HepG2 (cell line): ENCODE measurements at regions not wholly inside any gene's neighbourhood (a gene's known extent, or its start where the extent isn't known, plus 50 kb on each side); places are given as distances from the start of the nearest gene placed in this dataset.

Experiments
- ATAC-seq: fragments of 200-7000 bp; cut with Tn5 transposase; 3 replicates; pipeline ENCODE4 v1.9.1; 2020; ENCODE audit warnings: mild to moderate bottlenecking, moderate library complexity
- BruUV-seq: library from RNA; stranded (reverse); fragments of 400-500 nt; replicated peaks from 2 replicates; lab custom pipeline; 2021; lab: Mats Ljungman, UMichigan
- CTCF ChIA-PET: fragments of 300-600 bp; formaldehyde crosslinking; extraction: SDS; loops from one replicate; lab custom pipeline; 2021; ENCODE audit warnings: low total read pairs, inconsistent platforms, low intra/inter-chr PET ratio; lab: Yijun Ruan, JAX
- POLR2A ChIA-PET: fragments of 350-600 bp; sonication (Branson Sonifier 250); formaldehyde crosslinking; loops from one replicate; lab custom pipeline; 2020; ENCODE audit warnings: antibody characterized with exemption, inconsistent platforms; lab: Yijun Ruan, JAX
- DNase-seq: peaks from one replicate; pipeline ENCODE4 v3.0.0-alpha.2; 2015; ENCODE audit warnings: low spot score
- FAIRE-seq: peaks from 3 replicates; lab custom pipeline; 2011; peaks lifted over from hg19 to GRCh38; lab: Jason Lieb, UNC
- H2AFZ ChIP-seq: one replicate; pipeline ENCODE4 v1.6.1; 2011; ENCODE audit warnings: low read length, inconsistent platforms
- H3K27ac ChIP-seq: fragments of 300-600 bp; 3 replicates; pipeline ENCODE4 v1.8.0; 2011; ENCODE audit warnings: mixed run types, mild to moderate bottlenecking, mixed read lengths, low read length, inconsistent platforms; ENCODE audit not compliant: insufficient read depth; ENCODE audit errors: extremely low read length
- H3K27me3 ChIP-seq, 2 experiments: fragments of 200-600 bp in 1 of 2; 2 replicates in 1 of 2; 3 replicates in 1 of 2; pipeline versions ENCODE4 v1.6.0 to v1.8.0; 2011; ENCODE audit warnings: low read length in 2 of 2, mild to moderate bottlenecking in 2 of 2, moderate library complexity in 2 of 2, inconsistent platforms in 1 of 2; ENCODE audit not compliant: insufficient read depth in 2 of 2, control insufficient read depth in 1 of 2
- H3K36me3 ChIP-seq, 2 experiments: fragments of 200-600 bp in 1 of 2; replicated peaks in 1 of 2; 2 replicates in 1 of 2; 3 replicates in 1 of 2; pipeline versions ENCODE4 v1.5.1 to v1.8.0; 2011; ENCODE audit warnings: low read length in 2 of 2, inconsistent platforms in 1 of 2; ENCODE audit not compliant: insufficient read depth in 2 of 2, control insufficient read depth in 1 of 2
- H3K4me1 ChIP-seq: 2 replicates; pipeline ENCODE4 v1.5.1; 2012; ENCODE audit warnings: low read length, inconsistent platforms; ENCODE audit not compliant: insufficient read depth
- H3K4me2 ChIP-seq: 2 replicates; pipeline ENCODE4 v1.6.0; 2011; ENCODE audit warnings: low read depth, low read length, inconsistent platforms
- H3K4me3 ChIP-seq, 3 experiments: fragments of 200-600 bp in 1 of 3; sonication (generic), shearing (Covaris generic) in 1 of 3; replicated peaks in 1 of 3; 2 replicates each; pipeline ENCODE4 v1.5.1; 2011 to 2016; ENCODE audit warnings: low read length in 3 of 3, inconsistent platforms in 2 of 3, low read depth in 2 of 3, mild to moderate bottlenecking in 2 of 3, control low read depth in 1 of 3, mixed read lengths in 1 of 3; ENCODE audit not compliant: insufficient read depth in 1 of 3
- H3K79me2 ChIP-seq: one replicate; pipeline ENCODE4 v1.6.1; 2011; ENCODE audit warnings: low read length, inconsistent platforms; ENCODE audit not compliant: insufficient read depth
- H3K9ac ChIP-seq: 2 replicates; pipeline ENCODE4 v1.6.0; 2011; ENCODE audit warnings: mild to moderate bottlenecking, low read depth, low read length, inconsistent platforms; ENCODE audit not compliant: insufficient read depth
- H3K9me3 ChIP-seq: 2 replicates; pipeline ENCODE4 v1.5.1; 2012; ENCODE audit warnings: mild to moderate bottlenecking, low read length
- H4K20me1 ChIP-seq: 2 replicates; pipeline ENCODE4 v1.6.0; 2011; ENCODE audit warnings: inconsistent platforms, mild to moderate bottlenecking, low read length, moderate library complexity; ENCODE audit not compliant: insufficient read depth
- ATAD3A ChIP-seq: sonication (generic); formaldehyde crosslinking; IDR thresholded peaks from 2 replicates; pipeline ENCODE4 v1.4.0; 2020; ENCODE audit warnings: missing genetic modification reagents
- EED ChIP-seq: sonication (generic); formaldehyde crosslinking; IDR thresholded peaks from 2 replicates; pipeline ENCODE4 v1.5.0; 2020; ENCODE audit warnings: mild to moderate bottlenecking, missing genetic modification reagents
- FOXM1 ChIP-seq: sonication (generic); formaldehyde crosslinking; IDR thresholded peaks from 2 replicates; pipeline ENCODE4 v1.5.0; 2020; ENCODE audit warnings: missing genetic modification reagents
- GPN1 ChIP-seq: sonication (generic); formaldehyde crosslinking; IDR thresholded peaks from 2 replicates; pipeline ENCODE4 v1.5.1; 2020; ENCODE audit warnings: missing genetic modification reagents, borderline replicate concordance
- MBD4 ChIP-seq: IDR thresholded peaks from 2 replicates; pipeline ENCODE4 v1.6.1; 2012; ENCODE audit warnings: low read length, inconsistent platforms, borderline replicate concordance
- NFIB ChIP-seq: sonication (generic); formaldehyde crosslinking; IDR thresholded peaks from 2 replicates; pipeline ENCODE4 v1.9.0; 2021; ENCODE audit warnings: missing genetic modification reagents, mild to moderate bottlenecking, borderline replicate concordance
- NR0B2 ChIP-seq: sonication (generic); formaldehyde crosslinking; IDR thresholded peaks from 2 replicates; pipeline ENCODE4 v1.4.0; 2020; ENCODE audit warnings: mild to moderate bottlenecking, missing genetic modification reagents
- TBP ChIP-seq: sonication (generic); formaldehyde crosslinking; IDR thresholded peaks from 2 replicates; pipeline ENCODE4 v1.5.0; 2020; ENCODE audit warnings: missing genetic modification reagents
- ZC3H13 ChIP-seq: sonication (generic); formaldehyde crosslinking; IDR thresholded peaks from 2 replicates; pipeline ENCODE4 v1.8.1; 2023; ENCODE audit warnings: mild to moderate bottlenecking, missing genetic modification reagents, moderate library complexity
- ZFP36L2 ChIP-seq: sonication (generic); formaldehyde crosslinking; IDR thresholded peaks from 2 replicates; pipeline ENCODE4 v1.4.0; 2020; ENCODE audit warnings: missing genetic modification reagents
- ZMYM3 ChIP-seq: sonication (generic); formaldehyde crosslinking; IDR thresholded peaks from 2 replicates; pipeline ENCODE4 v1.5.1; 2020; ENCODE audit warnings: mild to moderate bottlenecking, missing genetic modification reagents
- ZNF18 ChIP-seq: sonication (generic); formaldehyde crosslinking; IDR thresholded peaks from 2 replicates; pipeline ENCODE4 v1.8.0; 2022; ENCODE audit warnings: mild to moderate bottlenecking, missing genetic modification reagents; ENCODE audit not compliant: insufficient replicate concordance
- ZNF234 ChIP-seq: sonication (generic); formaldehyde crosslinking; conservative IDR thresholded peaks from 2 replicates; pipeline ENCODE4 v1.5.1; 2020; ENCODE audit warnings: mild to moderate bottlenecking, missing genetic modification reagents
- ZNF672 ChIP-seq: sonication (generic); formaldehyde crosslinking; IDR thresholded peaks from 2 replicates; pipeline ENCODE4 v1.8.1; 2022; ENCODE audit warnings: missing genetic modification reagents
- ZNF709 ChIP-seq: sonication (generic); formaldehyde crosslinking; IDR thresholded peaks from 2 replicates; pipeline ENCODE4 v1.5.0; 2020; ENCODE audit warnings: mild to moderate bottlenecking, missing genetic modification reagents
- ZNF780A ChIP-seq: sonication (generic); formaldehyde crosslinking; IDR thresholded peaks from 2 replicates; pipeline ENCODE4 v1.8.0; 2022; ENCODE audit warnings: mild to moderate bottlenecking, missing genetic modification reagents, moderate library complexity
- ZNF839 ChIP-seq: sonication (generic); formaldehyde crosslinking; IDR thresholded peaks from 2 replicates; pipeline ENCODE4 v1.4.0; 2020; ENCODE audit warnings: missing genetic modification reagents, mild to moderate bottlenecking, borderline replicate concordance
- WGBS: methylation state at CpG from one replicate; pipeline ENCODE4 v1.1.6; 2017; ENCODE audit warnings: low lambda C conversion rate; 5-methylcytosine and 5-hydroxymethylcytosine counted together
- in situ Hi-C: cut with HindIII; loops from 2 replicates; pipeline ENCODE4 v1.10.0; 2017; ENCODE audit warnings: low pct_unique_long_range_greater_than_20kb; ENCODE audit not compliant: extremely low pct_ligation_motif_present
- intact Hi-C: fragments of 100-400 bp; cut with micrococcal nuclease; formaldehyde crosslinking; loops from one replicate; pipeline ENCODE4 v1.10.0; 2022; ENCODE audit not compliant: unreplicated experiment
- TF ChIP-seq, protein P1 (sequence below): IDR thresholded peaks from 2 replicates; pipeline ENCODE4 v1.6.1; 2016; ENCODE audit warnings: low read depth, missing genetic modification reagents, missing compliant biosample characterization

- Histone ChIP-seq H3K9ac (no peak overlapping the region), H3K27me3 (no peaks in the 10 kb centered on the region), H3K27ac (no peak overlapping the region), H3K4me2 (no peak overlapping the region), H4K20me1 (no peaks in the 10 kb centered on the region), H3K4me3 (no peak overlapping the region), H2AFZ (no peak overlapping the region), H3K79me2 (no peaks in the 10 kb centered on the region), H3K9me3 (no peaks in the 10 kb centered on the region), H3K36me3 (no peaks in the 10 kb centered on the region), H3K4me1 (peaks cover 8% of the 10 kb centered on the region; the same call in 1 of the 2 replicates)
- CTCF ChIA-PET: no interaction called here
- TF ChIP-seq ZNF18 (no peak), ZNF839 (no peak), ATAD3A (CRISPR knock-in tag) (no peak), TBP (CRISPR knock-in tag) (no peak), ZNF672 (CRISPR knock-in tag) (no peak), ZNF780A (no peak), NR0B2 (CRISPR knock-in tag) (no peak), ZMYM3 (CRISPR knock-in tag) (no peak), ZNF709 (CRISPR knock-in tag) (no peak), FOXM1 (CRISPR knock-in tag) (no peak), ZC3H13 (CRISPR knock-in tag) (no peak), EED (CRISPR knock-in tag) (no peak), NFIB (CRISPR knock-in tag) (no peak), ZNF234 (no peak), MBD4 (no peak), ZFP36L2 (CRISPR knock-in tag) (no peak), GPN1 (CRISPR knock-in tag) (no peak)
- TF ChIP-seq, protein P1, sequence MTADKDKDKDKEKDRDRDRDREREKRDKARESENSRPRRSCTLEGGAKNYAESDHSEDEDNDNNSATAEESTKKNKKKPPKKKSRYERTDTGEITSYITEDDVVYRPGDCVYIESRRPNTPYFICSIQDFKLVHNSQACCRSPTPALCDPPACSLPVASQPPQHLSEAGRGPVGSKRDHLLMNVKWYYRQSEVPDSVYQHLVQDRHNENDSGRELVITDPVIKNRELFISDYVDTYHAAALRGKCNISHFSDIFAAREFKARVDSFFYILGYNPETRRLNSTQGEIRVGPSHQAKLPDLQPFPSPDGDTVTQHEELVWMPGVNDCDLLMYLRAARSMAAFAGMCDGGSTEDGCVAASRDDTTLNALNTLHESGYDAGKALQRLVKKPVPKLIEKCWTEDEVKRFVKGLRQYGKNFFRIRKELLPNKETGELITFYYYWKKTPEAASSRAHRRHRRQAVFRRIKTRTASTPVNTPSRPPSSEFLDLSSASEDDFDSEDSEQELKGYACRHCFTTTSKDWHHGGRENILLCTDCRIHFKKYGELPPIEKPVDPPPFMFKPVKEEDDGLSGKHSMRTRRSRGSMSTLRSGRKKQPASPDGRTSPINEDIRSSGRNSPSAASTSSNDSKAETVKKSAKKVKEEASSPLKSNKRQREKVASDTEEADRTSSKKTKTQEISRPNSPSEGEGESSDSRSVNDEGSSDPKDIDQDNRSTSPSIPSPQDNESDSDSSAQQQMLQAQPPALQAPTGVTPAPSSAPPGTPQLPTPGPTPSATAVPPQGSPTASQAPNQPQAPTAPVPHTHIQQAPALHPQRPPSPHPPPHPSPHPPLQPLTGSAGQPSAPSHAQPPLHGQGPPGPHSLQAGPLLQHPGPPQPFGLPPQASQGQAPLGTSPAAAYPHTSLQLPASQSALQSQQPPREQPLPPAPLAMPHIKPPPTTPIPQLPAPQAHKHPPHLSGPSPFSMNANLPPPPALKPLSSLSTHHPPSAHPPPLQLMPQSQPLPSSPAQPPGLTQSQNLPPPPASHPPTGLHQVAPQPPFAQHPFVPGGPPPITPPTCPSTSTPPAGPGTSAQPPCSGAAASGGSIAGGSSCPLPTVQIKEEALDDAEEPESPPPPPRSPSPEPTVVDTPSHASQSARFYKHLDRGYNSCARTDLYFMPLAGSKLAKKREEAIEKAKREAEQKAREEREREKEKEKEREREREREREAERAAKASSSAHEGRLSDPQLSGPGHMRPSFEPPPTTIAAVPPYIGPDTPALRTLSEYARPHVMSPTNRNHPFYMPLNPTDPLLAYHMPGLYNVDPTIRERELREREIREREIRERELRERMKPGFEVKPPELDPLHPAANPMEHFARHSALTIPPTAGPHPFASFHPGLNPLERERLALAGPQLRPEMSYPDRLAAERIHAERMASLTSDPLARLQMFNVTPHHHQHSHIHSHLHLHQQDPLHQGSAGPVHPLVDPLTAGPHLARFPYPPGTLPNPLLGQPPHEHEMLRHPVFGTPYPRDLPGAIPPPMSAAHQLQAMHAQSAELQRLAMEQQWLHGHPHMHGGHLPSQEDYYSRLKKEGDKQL (CRISPR knock-in tag): no peak
- POLR2A ChIA-PET: no interaction called here
- WGBS: 33% methylated on average over 5 of the region's 5 CpGs
- BruUV-seq: no TSS peak
- DNase-seq (no peak), ATAC-seq (no peak), FAIRE-seq (no peak)
- intact Hi-C loops: no loop called here
- in situ Hi-C loops: no loop called here
These were observed 152.5 kb upstream of the APCDD1 start for GRCh38 chr18:10301831-10302483.
